ENCODE measurements at regions not wholly inside any gene's neighbourhood (a gene's known extent, or its start where the extent isn't known, plus 50 kb on each side); places are given as distances from the start of the nearest gene placed in this dataset.
"Not testable (repeated sequence)": the region's sequence is repeated elsewhere in the genome, so short reads cannot be mapped to it uniquely, and the experiment has no call there.

GRCh38 chr7:79612903-79613302, 159.4 kb upstream of the MAGI2 start:
- no peak for TF ChIP-seq CTCF (IDR thresholded peaks at IDR 0.05; ENCODE audit: low read depth, low read length)
- no peak overlapping the region for H3K4me3 ChIP-seq (ENCODE audit: low read depth, low read length)

DNA sequence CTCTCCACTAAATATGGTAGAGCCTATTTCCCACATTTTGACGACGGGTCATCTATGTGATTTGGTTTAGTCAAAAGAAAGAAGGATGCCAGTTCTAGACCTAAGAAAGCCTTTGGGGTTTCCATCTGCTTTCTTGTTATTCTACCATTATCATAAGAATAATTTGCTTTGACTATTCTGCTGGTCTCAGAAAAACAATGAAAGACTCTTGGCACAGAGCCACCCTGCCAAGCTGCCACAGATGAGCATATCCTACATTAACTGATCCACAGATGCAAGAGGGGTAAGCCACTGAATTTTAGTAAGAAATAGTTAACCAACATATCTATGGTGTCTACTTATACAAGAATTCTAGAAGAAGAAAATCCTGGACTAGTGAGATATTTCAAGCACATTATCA, 158.6 kb upstream of the MAGI2 start:
- no peak overlapping the region for H3K4me3 ChIP-seq (ENCODE audit: low read depth, low read length)
- no peak for TF ChIP-seq CTCF (IDR thresholded peaks at IDR 0.05; ENCODE audit: low read depth, low read length)

DNA sequence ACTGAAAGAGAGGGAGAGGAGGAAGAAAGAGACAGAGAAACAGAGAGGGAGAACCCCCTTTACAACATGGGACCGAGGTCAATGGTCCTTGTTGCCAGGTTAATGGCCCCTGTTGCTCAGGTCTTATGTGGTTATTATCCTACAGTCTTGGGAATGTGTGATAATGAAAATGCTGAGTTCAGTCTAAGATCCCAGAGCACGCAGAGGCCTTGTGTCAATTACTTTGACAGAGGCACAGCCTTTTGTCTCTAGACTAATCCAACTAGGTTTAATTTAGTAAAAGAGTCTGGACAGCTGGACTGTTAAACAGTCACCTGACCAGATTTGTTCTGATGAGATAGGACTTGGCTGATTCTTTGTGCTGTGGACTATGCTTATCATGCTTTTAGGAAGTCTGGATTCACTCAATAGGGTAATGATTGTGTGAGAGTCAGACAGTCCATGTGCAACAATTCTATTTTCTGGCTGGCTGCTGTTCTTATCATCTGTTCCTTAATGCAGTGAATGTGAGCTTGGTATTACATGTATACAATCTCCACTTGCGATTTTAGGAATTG, 157.4 kb upstream of the MAGI2 start:
- TF ChIP-seq CTCF (IDR thresholded peaks at IDR 0.05; ENCODE audit: low read depth, low read length): no peak
- H3K4me3 ChIP-seq (ENCODE audit: low read depth, low read length): no peak overlapping the region

DNA sequence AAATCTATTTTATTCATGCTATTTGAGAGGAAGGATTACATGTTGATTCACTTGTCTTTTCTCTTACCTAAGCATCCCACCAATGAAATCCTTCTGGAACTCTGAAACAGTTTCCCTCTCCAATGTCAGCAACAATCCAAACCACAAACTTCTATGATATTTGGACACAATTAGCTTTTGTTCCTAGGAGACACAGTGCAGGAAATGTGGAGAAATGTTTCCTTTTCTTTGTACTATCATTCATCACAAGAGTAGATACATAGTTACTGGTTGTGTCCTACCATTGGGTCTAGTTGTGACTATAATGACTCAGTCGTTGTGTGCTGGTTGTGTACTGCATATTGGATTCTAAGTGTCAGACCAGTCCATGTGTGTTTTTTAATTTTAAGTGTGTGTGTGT, 156.8 kb upstream of the MAGI2 start:
- TF ChIP-seq CTCF (IDR thresholded peaks at IDR 0.05; ENCODE audit: low read depth, low read length): no peak
- H3K4me3 ChIP-seq (ENCODE audit: low read depth, low read length): no peak overlapping the region

GRCh38 chr7:79608005-79608404, 154.5 kb upstream of the MAGI2 start:
- H3K4me3 ChIP-seq (ENCODE audit: low read depth, low read length): no peak overlapping the region
- TF ChIP-seq CTCF (IDR thresholded peaks at IDR 0.05; ENCODE audit: low read depth, low read length): no peak

DNA sequence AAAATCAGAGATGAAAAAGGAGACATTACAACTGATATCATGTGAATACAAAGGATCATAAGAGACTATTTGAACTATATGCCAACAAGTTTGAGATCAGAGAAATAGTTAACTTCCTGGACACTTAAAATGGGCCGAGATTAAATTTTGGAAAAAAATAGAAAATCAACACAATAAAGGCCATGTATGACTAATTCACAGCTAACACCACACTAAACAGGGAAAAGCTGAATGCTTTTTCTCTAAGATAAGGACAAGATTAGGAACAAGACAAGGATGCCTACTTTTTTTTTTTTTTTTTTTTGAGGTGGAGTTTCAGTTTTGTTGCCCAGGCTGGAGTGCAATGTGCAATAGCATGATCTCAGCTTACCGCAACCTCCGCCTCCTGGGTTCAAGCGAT, 151.4 kb upstream of the MAGI2 start:
- no peak for TF ChIP-seq CTCF (IDR thresholded peaks at IDR 0.05; ENCODE audit: low read depth, low read length)
- no peak overlapping the region for H3K4me3 ChIP-seq (ENCODE audit: low read depth, low read length)

DNA sequence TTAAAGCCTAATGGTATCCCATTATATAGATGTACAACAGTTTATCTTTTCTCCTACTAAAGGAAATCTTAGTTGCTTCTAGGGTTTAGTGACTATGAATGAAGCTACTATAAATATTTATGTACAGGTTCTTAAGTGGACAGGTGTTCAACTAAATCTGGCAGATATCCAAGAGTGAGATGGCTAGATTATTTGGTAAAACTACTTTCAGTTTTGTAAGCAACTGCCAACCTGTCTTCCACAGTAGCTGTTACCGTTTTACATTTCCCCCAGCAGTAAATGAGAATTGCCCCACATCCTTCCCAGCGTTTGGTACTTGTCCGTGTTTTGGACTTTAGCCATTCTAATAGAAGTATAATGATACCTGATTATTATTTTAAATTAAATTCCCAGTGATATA, 144.9 kb upstream of the MAGI2 start:
- no peak overlapping the region for H3K4me3 ChIP-seq (ENCODE audit: low read depth, low read length)
- no peak for TF ChIP-seq CTCF (IDR thresholded peaks at IDR 0.05; ENCODE audit: low read depth, low read length)

- not testable (repeated sequence) for H3K4me3 ChIP-seq (ENCODE audit: low read depth, low read length)
Measured at GRCh38 chr7:79594671-79595070, 141.2 kb upstream of the MAGI2 start.

All from WI38 (cell line).